T-cell (primary cell): ENCODE measurements at regions not wholly inside any gene's neighbourhood (a gene's known extent, or its start where the extent isn't known, plus 50 kb on each side); places are given as distances from the start of the nearest gene placed in this dataset.

Source experiments
- ATAC-seq, 4 experiments: fragments of 200-7000 bp in 3 of 4; fragments of 150-1000 bp in 1 of 4; cut with Tn5 transposase; replicated peaks in 1 of 4; 1 replicate in 3 of 4; 2 replicates in 1 of 4; pipeline ENCODE4 v1.10.0; 2021; ENCODE audit warnings: moderate library complexity in 3 of 4, mild to moderate bottlenecking in 2 of 4, moderate number of reproducible peaks in 1 of 4
- CTCF ChIA-PET, 2 donors: fragments of 300-600 bp; sonication (Branson Sonifier 250); formaldehyde crosslinking; loops; one replicate each; lab custom pipeline; 2022; ENCODE audit warnings: antibody characterized with exemption in 2 of 2; lab: Charles Lee
- POLR2A ChIA-PET, 2 donors: fragments of 300-600 bp; sonication (Branson Sonifier 250); formaldehyde crosslinking; loops; one replicate each; lab custom pipeline; 2022; ENCODE audit warnings: antibody characterized with exemption in 2 of 2; lab: Charles Lee
- DNase-seq, 35 experiments: peaks; one replicate each; pipeline versions ENCODE4 v3.0.0 to v3.0.0-alpha.2; 2013 to 2023
- H3K27ac ChIP-seq: one replicate; pipeline ENCODE4 v1.5.1; 2013; ENCODE audit warnings: low read length
- H3K27me3 ChIP-seq, 2 experiments: replicated peaks in 1 of 2; 1 replicate in 1 of 2; 2 replicates in 1 of 2; pipeline versions ENCODE4 v1.6.1 to v1.7.0; 2013; ENCODE audit warnings: low read length in 1 of 2, mixed read lengths in 1 of 2; ENCODE audit not compliant: control insufficient read depth in 2 of 2, insufficient read depth in 2 of 2; ENCODE audit errors: extremely low read depth in 1 of 2
- H3K36me3 ChIP-seq, 2 donors: 1 replicate in 1 of 2; 2 replicates in 1 of 2; pipeline versions ENCODE4 v1.6.1 to v1.7.0; 2013; ENCODE audit warnings: low read length in 1 of 2; ENCODE audit not compliant: control insufficient read depth in 2 of 2, insufficient read depth in 1 of 2; ENCODE audit errors: extremely low read depth in 1 of 2
- H3K4me1 ChIP-seq, 2 experiments: 1 replicate in 1 of 2; 2 replicates in 1 of 2; pipeline versions ENCODE4 v1.6.1 to v1.7.0; 2013; ENCODE audit warnings: low read length in 2 of 2, mixed read lengths in 1 of 2; ENCODE audit not compliant: insufficient read depth in 2 of 2, control insufficient read depth in 1 of 2; ENCODE audit errors: extremely low read depth in 1 of 2
- H3K4me3 ChIP-seq, 2 donors: 1 replicate in 1 of 2; 2 replicates in 1 of 2; pipeline versions ENCODE4 v1.5.1 to v1.7.0; 2013; ENCODE audit warnings: mild to moderate bottlenecking in 2 of 2, low read length in 1 of 2, moderate library complexity in 1 of 2; ENCODE audit not compliant: control insufficient read depth in 1 of 2; ENCODE audit errors: extremely low read depth in 1 of 2
- H3K9me3 ChIP-seq: 2 replicates; pipeline ENCODE4 v1.7.0; 2013
- H3K27ac Mint-ChIP-seq, 2 donors: one replicate each; pipeline ENCODE4 v1.8.0; 2020 to 2021; ENCODE audit warnings: mild to moderate bottlenecking in 2 of 2, mixed read lengths in 2 of 2
- H3K27me3 Mint-ChIP-seq, 2 donors: one replicate each; pipeline ENCODE4 v1.8.0; 2021 to 2022; ENCODE audit warnings: mixed read lengths in 2 of 2
- H3K36me3 Mint-ChIP-seq: one replicate; pipeline ENCODE4 v1.8.0; 2021; ENCODE audit warnings: mixed read lengths
- H3K4me1 Mint-ChIP-seq, 3 donors: one replicate each; pipeline ENCODE4 v1.8.0; 2020 to 2022; ENCODE audit warnings: mixed read lengths in 3 of 3, mild to moderate bottlenecking in 1 of 3
- H3K4me3 Mint-ChIP-seq, 3 donors: one replicate each; pipeline ENCODE4 v1.8.0; 2020 to 2022; ENCODE audit warnings: mild to moderate bottlenecking in 3 of 3, mixed read lengths in 3 of 3, moderate library complexity in 3 of 3
- H3K9me3 Mint-ChIP-seq, 3 donors: one replicate each; pipeline ENCODE4 v1.8.0; 2020 to 2022; ENCODE audit warnings: mixed read lengths in 3 of 3
- WGBS: methylation state at CpG from one replicate; pipeline ENCODE4 v1.1.5; 2013; ENCODE audit warnings: missing lambda C conversion rate; ENCODE audit not compliant: insufficient coverage; 5-methylcytosine and 5-hydroxymethylcytosine counted together

DNA sequence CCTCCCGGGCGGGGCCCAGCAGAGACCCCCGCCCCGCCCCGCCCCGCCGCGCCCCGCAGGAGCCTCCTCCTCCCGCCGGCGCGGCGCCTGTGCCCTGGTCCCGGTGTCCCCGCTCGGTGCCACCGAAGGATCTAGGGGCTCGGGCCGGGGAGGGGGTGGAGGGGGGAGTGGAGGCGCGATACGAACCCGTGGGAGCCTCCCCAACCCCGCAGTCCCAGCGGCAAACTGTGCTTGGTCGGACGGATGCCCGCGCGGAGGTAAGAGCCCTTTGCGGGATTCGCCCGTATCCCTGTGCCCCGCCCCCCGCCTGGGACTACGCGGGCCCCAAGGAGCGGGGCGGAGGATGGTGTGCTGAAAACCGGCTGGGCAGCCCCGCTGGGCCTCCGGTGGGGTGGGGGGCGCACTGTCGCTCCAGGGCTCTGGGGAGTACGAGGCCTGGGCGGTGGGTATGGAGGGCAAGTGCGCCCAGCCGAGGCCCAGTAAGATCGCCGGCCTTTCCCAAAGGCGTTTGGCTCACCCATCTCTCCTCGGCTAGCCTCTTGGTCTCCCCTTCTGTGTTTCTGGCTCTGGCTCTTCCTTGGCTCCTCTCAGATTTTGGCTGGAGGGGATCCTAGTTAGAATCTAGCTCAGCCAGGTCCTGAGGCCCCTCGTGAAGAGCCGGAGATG lies 65.6 kb upstream of the POLG start:
- peaks cover 0 to 16% of the 10 kb centered on the region in 2 experiments for H3K4me1 ChIP-seq
- CTCF ChIA-PET = no interaction called here
- H3K27me3 ChIP-seq = peaks cover 34 to 78% of the 10 kb centered on the region in 2 experiments
- POLR2A ChIA-PET = no interaction called here
- no peak overlapping the region for H3K27ac Mint-ChIP-seq
- no peaks in the 10 kb centered on the region for H3K9me3 ChIP-seq
- ATAC-seq = peak in 1 of 4 experiments; percentile 18
- peaks cover 65 to 73% of the 10 kb centered on the region in 2 donors for H3K27me3 Mint-ChIP-seq
- no peaks in the 10 kb centered on the region for H3K36me3 ChIP-seq
- no peaks in the 10 kb centered on the region for H3K36me3 Mint-ChIP-seq
- peaks cover 7 to 20% (median 13%) of the 10 kb centered on the region in 3 donors for H3K4me1 Mint-ChIP-seq
- peak overlapping the region in 1 of 2 donors; percentile 55 for H3K4me3 ChIP-seq
- H3K4me3 Mint-ChIP-seq = peak overlapping the region; percentile 41 to 69 (median 62)
- DNase-seq = no peak
- no peaks in the 10 kb centered on the region for H3K9me3 Mint-ChIP-seq
- H3K27ac ChIP-seq = no peak overlapping the region
- 13% methylated on average over 29 of the region's 55 CpGs for WGBS

DNA sequence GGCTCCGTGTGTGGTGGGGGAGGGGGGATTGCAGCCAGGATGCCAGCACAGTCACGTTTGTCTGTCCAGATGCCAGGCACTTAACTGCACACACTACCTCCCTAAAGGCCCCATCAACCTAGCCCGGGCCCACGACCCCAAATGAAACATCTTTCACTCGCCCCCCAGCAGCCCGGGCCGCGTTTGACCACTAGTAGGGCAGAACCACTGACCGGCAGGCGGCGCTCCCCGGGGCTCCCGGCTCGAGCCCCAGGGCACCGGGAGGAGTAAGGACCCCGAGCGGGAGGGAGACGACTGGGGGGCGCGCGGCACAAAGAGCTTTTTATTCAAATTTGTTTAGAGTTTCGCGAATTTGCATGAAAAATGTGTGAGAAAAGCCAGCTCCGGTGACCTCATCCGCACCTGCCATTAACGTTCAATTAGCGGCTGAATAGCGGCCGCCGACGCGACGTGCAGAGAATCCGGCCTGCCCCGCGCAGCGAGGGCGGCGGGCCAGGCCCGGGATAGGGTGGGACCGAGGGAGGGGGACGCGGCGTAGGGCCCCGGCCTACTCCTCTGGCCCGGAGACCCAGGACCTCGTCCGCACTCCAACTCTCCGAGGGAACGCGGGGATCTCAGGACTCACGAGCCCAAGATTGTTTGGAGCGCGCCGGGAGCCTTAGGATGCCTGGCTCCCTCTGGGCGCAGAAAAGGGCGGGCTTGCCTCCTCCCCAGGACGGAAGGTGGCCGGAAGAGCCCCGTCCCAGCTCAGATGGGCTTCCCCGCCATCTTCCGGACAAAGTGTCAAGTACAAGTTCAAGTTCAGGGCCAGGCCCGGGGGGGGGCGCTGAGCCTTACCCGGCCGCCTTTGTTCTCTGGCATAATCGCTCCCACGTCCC lies 64.9 kb upstream of the POLG start:
- ChIA-PET CTCF (no interaction called here), POLR2A (no interaction called here)
- Mint-ChIP-seq H3K4me1 (peaks cover 7 to 20% (median 13%) of the 10 kb centered on the region in 3 donors), H3K9me3 (no peaks in the 10 kb centered on the region), H3K36me3 (no peaks in the 10 kb centered on the region), H3K27ac (no peak overlapping the region), H3K4me3 (peak overlapping the region; percentile 69 to 77 (median 74)), H3K27me3 (peaks cover 61 to 70% of the 10 kb centered on the region in 2 donors)
- Histone ChIP-seq H3K27me3 (peaks cover 28 to 73% of the 10 kb centered on the region in 2 experiments), H3K4me3 (peak overlapping the region; percentile 27 to 55), H3K9me3 (no peaks in the 10 kb centered on the region), H3K27ac (no peak overlapping the region), H3K4me1 (peaks cover 0 to 16% of the 10 kb centered on the region in 2 experiments), H3K36me3 (no peaks in the 10 kb centered on the region)
- peak; percentile 54 to 73 (median 70) for ATAC-seq
- WGBS = 3% methylated on average over 58 of the region's 68 CpGs
- peak in 12 of 35 experiments; percentile 14 to 54 (median 22) for DNase-seq

DNA sequence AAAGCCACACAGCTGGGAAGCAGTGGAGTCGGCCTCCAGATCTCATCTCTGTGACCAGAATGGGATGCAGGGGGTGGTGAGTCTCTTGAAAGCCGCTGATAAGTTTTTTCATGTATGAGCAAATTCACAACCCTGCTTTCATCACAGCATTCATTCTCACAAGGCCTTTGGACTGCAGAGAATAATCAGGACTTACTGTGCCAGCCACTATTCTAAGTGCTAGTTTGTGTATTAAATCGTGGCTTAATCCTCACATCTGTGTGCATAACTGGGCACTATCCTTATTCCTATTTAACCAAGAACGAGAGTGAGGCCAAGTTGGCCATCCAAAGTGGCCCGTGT lies 64.2 kb upstream of the POLG start:
- peak overlapping the region; percentile 48 to 69 (median 49) for H3K4me3 Mint-ChIP-seq
- H3K36me3 Mint-ChIP-seq = no peaks in the 10 kb centered on the region
- Histone ChIP-seq H3K27me3 (peaks cover 26 to 70% of the 10 kb centered on the region in 2 experiments), H3K27ac (no peak overlapping the region), H3K36me3 (no peaks in the 10 kb centered on the region), H3K4me1 (peaks cover 0 to 16% of the 10 kb centered on the region in 2 experiments), H3K9me3 (no peaks in the 10 kb centered on the region), H3K4me3 (no peak overlapping the region)
- DNase-seq = no peak
- ATAC-seq = no peak
- WGBS = no CpG with 5 or more reads among the region's 5 CpGs
- H3K27ac Mint-ChIP-seq = no peak overlapping the region
- ChIA-PET POLR2A (no interaction called here), CTCF (no interaction called here)
- H3K9me3 Mint-ChIP-seq = no peaks in the 10 kb centered on the region
- H3K27me3 Mint-ChIP-seq = peaks cover 60 to 67% of the 10 kb centered on the region in 2 donors
- peaks cover 7 to 20% (median 13%) of the 10 kb centered on the region in 3 donors for H3K4me1 Mint-ChIP-seq

DNA sequence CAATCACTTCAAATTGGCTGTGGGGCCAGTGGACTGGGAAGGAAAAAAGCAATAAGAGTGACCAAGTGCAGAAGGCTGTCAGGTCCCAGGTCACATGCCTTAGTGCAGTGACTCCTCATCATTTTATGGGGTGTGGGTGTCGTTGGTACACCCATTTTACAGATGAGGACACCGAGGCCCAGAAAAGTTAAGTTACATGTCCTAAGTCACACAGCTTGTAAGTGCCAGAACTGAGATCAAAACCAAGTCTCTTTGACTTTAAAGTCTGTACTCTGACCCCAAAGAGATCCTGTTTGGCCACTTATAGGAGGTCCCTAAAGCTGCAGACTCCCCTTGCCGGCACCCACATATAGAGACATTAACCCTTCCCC lies 63.0 kb upstream of the POLG start:
- H3K27me3 Mint-ChIP-seq = peaks cover 57 to 66% of the 10 kb centered on the region in 2 donors
- peaks cover 23 to 69% of the 10 kb centered on the region in 2 experiments for H3K27me3 ChIP-seq

DNA sequence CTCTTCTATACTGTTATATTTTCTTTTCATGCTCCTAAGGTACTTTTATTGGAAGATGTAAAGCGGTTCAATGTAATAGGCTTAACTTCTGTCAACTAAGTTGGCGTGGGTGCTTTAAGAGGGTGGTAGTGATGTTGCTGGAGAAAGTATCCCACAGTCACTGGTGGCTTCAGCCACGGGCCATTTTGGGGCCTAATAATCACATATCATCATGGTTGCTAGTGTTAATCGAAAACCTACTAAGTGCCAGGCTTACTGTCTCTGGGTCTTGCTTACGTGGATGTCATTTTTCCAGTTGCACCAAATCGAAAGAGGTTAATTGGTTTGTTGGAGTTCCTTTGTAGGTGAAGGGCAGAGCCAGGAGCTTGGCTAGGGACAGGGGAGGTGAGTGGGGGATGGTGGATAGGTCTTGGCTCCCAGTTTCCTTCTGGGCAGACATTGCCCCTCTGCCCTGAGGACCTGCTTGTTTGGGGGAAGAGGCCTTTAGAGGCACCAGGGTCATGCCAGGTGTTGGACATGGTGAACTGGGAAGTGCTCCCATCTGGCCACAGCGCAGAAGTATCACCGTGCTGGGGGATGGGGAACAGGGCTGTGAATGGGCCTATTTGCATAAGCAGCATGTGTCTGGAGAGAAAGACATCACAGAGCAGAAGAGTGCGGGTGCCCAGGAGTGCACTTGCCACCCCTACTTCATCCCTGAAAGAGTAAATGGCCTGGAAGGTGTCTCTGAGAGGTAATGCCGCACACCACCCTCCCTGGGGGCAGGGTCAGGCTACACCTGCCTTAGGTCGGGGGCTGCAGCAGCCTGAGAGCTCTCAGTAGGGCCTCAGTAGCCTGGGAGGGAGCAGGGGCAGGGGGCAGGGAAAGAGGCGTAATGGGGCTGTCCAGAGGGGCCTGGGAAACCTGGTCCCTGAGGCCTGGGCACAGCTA lies 62.4 kb upstream of the POLG start:
- 75% methylated on average over 9 of the region's 12 CpGs for WGBS
- no peaks in the 10 kb centered on the region for H3K9me3 Mint-ChIP-seq
- no peak for DNase-seq
- H3K27me3 ChIP-seq = peaks cover 19 to 74% of the 10 kb centered on the region in 2 experiments
- no peak for ATAC-seq
- POLR2A ChIA-PET = no interaction called here
- no peak overlapping the region for H3K27ac ChIP-seq
- no peak overlapping the region for H3K4me3 Mint-ChIP-seq
- H3K27me3 Mint-ChIP-seq = peaks cover 55 to 67% of the 10 kb centered on the region in 2 donors
- peaks cover 0 to 16% of the 10 kb centered on the region in 2 experiments for H3K4me1 ChIP-seq
- H3K9me3 ChIP-seq = no peaks in the 10 kb centered on the region
- H3K36me3 Mint-ChIP-seq = no peaks in the 10 kb centered on the region
- no peak overlapping the region for H3K27ac Mint-ChIP-seq
- H3K4me1 Mint-ChIP-seq = peaks cover 7 to 20% (median 12%) of the 10 kb centered on the region in 3 donors
- no peak overlapping the region for H3K4me3 ChIP-seq
- CTCF ChIA-PET = no interaction called here
- H3K36me3 ChIP-seq = no peaks in the 10 kb centered on the region

More for the DNA sequence above, 63.0 kb upstream of the POLG start:
- no peak overlapping the region for H3K27ac Mint-ChIP-seq
- POLR2A ChIA-PET = no interaction called here
- no peak for ATAC-seq
- no peak for DNase-seq
- no peaks in the 10 kb centered on the region for H3K36me3 ChIP-seq
- H3K4me3 Mint-ChIP-seq = peak overlapping the region in 1 of 3 donors; percentile 69
- no peak overlapping the region for H3K4me3 ChIP-seq
- CTCF ChIA-PET = interaction anchor here in 1 of 2 donors (0.6 to 1.0 kb wide), 2 partner anchors 8 to 39 kb away, joined by 3 read pairs; no protein-coding TSS in a partner anchor
- H3K9me3 ChIP-seq = no peaks in the 10 kb centered on the region
- no peaks in the 10 kb centered on the region for H3K9me3 Mint-ChIP-seq
- no peaks in the 10 kb centered on the region for H3K36me3 Mint-ChIP-seq
- 28% methylated on average over 2 of the region's 3 CpGs for WGBS
- H3K4me1 Mint-ChIP-seq = peaks cover 7 to 20% (median 13%) of the 10 kb centered on the region in 3 donors
- peaks cover 0 to 16% of the 10 kb centered on the region in 2 experiments for H3K4me1 ChIP-seq
- no peak overlapping the region for H3K27ac ChIP-seq

DNA sequence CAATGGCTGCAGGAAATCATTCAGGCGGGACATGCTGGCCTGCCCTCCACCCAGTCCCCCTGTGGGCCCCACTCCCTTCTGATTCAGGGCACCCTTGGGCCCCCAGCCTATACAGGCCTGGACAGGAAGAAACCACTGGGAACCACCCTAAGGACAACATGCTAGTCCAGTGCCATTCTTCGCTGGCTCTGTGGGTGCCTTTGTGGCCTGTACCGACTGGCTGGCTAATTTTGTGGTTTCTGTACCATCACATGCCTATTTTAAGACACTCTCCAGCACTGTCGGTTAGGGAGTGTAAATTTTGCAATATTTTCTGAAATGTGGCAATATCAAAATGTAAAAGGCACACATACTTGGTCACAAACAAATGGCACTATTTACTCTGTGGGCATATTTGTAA lies 61.4 kb upstream of the POLG start:
- Histone ChIP-seq H3K27me3 (peaks cover 12 to 74% of the 10 kb centered on the region in 2 experiments), H3K9me3 (no peaks in the 10 kb centered on the region), H3K4me3 (no peak overlapping the region), H3K36me3 (no peaks in the 10 kb centered on the region), H3K4me1 (peaks cover 0 to 16% of the 10 kb centered on the region in 2 experiments), H3K27ac (no peak overlapping the region)
- H3K36me3 Mint-ChIP-seq = no peaks in the 10 kb centered on the region
- no peaks in the 10 kb centered on the region for H3K9me3 Mint-ChIP-seq
- WGBS = 69% methylated on average over 1 of the region's 4 CpGs
- H3K4me1 Mint-ChIP-seq = peaks cover 0 to 11% (median 4%) of the 10 kb centered on the region in 3 donors
- peaks cover 50 to 60% of the 10 kb centered on the region in 2 donors for H3K27me3 Mint-ChIP-seq
- DNase-seq (no peak), ATAC-seq (no peak)
- CTCF ChIA-PET = no interaction called here
- no peak overlapping the region for H3K4me3 Mint-ChIP-seq
- H3K27ac Mint-ChIP-seq = no peak overlapping the region
- POLR2A ChIA-PET = no interaction called here
